ENCODE measurements at regions not wholly inside any gene's neighbourhood (a gene's known extent, or its start where the extent isn't known, plus 50 kb on each side); places are given as distances from the start of the nearest gene placed in this dataset.
"Not testable (repeated sequence)": the region's sequence is repeated elsewhere in the genome, so short reads cannot be mapped to it uniquely, and the experiment has no call there.

- no peak overlapping the region for H3K4me3 Mint-ChIP-seq
- H3K36me3 Mint-ChIP-seq (ENCODE audit: low read depth), result no peaks in the 10 kb centered on the region
- no peak overlapping the region for H3K27ac Mint-ChIP-seq
- H3K27me3 Mint-ChIP-seq, result no peaks in the 10 kb centered on the region
- H3K27me3 ChIP-seq (ENCODE audit: control insufficient read depth in 1 of 2, insufficient read depth in 2 of 2, low read length in 2 of 2), result no peaks in the 10 kb centered on the region
- DNase-seq, result no peak
- H3K4me1 Mint-ChIP-seq (ENCODE audit: low read depth), result no peaks in the 10 kb centered on the region
- CTCF ChIA-PET, result no interaction called here
- H3K27ac ChIP-seq (ENCODE audit: low read depth in 1 of 2, low read length in 2 of 2), result no peak overlapping the region
- no peaks in the 10 kb centered on the region for H3K4me1 ChIP-seq (ENCODE audit: insufficient read depth, low read length)
- peaks cover 0 to 10% of the 10 kb centered on the region in 2 experiments for H3K9me3 ChIP-seq (ENCODE audit: control insufficient read depth in 1 of 2, insufficient read depth in 1 of 2, low read length in 2 of 2)
- ATAC-seq (ENCODE audit: poor library complexity), result no peak
- intact Hi-C loops (cut with DNase I, micrococcal nuclease), result no loop called here
- H3K9me3 Mint-ChIP-seq, result peaks cover 4% of the 10 kb centered on the region
- POLR2A ChIA-PET, result no interaction called here
- TF ChIP-seq CTCF (IDR thresholded peaks at IDR 0.05), result no peak
- no peak overlapping the region for H3K4me3 ChIP-seq (ENCODE audit: low read length)
- H3K36me3 ChIP-seq (ENCODE audit: insufficient read depth, low read length), result no peaks in the 10 kb centered on the region
These were observed 431.2 kb upstream of the GRAMD2B start for GRCh38 chr5:125992050-125992449.

- H3K4me3 ChIP-seq (ENCODE audit: low read length), result not testable (repeated sequence)
These were observed 423.8 kb upstream of the GRAMD2B start for GRCh38 chr5:125999271-126000030.

GRCh38 chr5:126000507-126000906, 422.7 kb upstream of the GRAMD2B start:
- Histone ChIP-seq H3K36me3 (ENCODE audit: insufficient read depth, low read length) (no peaks in the 10 kb centered on the region), H3K4me1 (ENCODE audit: insufficient read depth, low read length) (no peaks in the 10 kb centered on the region), H3K27me3 (ENCODE audit: control insufficient read depth in 1 of 2, insufficient read depth in 2 of 2, low read length in 2 of 2) (no peaks in the 10 kb centered on the region), H3K27ac (ENCODE audit: low read depth in 1 of 2, low read length in 2 of 2) (no peak overlapping the region), H3K9me3 (ENCODE audit: control insufficient read depth in 1 of 2, insufficient read depth in 1 of 2, low read length in 2 of 2) (peaks cover 0 to 9% of the 10 kb centered on the region in 2 experiments), H3K4me3 (ENCODE audit: low read length) (no peak overlapping the region)
- Mint-ChIP-seq H3K36me3 (ENCODE audit: low read depth) (no peaks in the 10 kb centered on the region), H3K27ac (no peak overlapping the region), H3K4me1 (ENCODE audit: low read depth) (no peaks in the 10 kb centered on the region), H3K9me3 (peaks cover 2% of the 10 kb centered on the region), H3K4me3 (no peak overlapping the region), H3K27me3 (no peaks in the 10 kb centered on the region)
- CTCF ChIA-PET, result no interaction called here
- intact Hi-C loops (cut with DNase I, micrococcal nuclease), result no loop called here
- POLR2A ChIA-PET, result no interaction called here
- no peak for ATAC-seq (ENCODE audit: poor library complexity)
- DNase-seq, result no peak
- TF ChIP-seq CTCF (IDR thresholded peaks at IDR 0.05), result no peak

More at GRCh38 chr5:125999271-126000030, 423.8 kb upstream of the GRAMD2B start:
- H3K4me3 Mint-ChIP-seq; CTCF ChIA-PET; H3K4me1 ChIP-seq (ENCODE audit: insufficient read depth, low read length); intact Hi-C loops (cut with DNase I, micrococcal nuclease); H3K9me3 ChIP-seq (ENCODE audit: control insufficient read depth in 1 of 2, insufficient read depth in 1 of 2, low read length in 2 of 2); H3K4me1 Mint-ChIP-seq (ENCODE audit: low read depth); H3K36me3 Mint-ChIP-seq (ENCODE audit: low read depth); H3K27ac Mint-ChIP-seq; H3K36me3 ChIP-seq (ENCODE audit: insufficient read depth, low read length); H3K9me3 Mint-ChIP-seq; H3K27me3 ChIP-seq (ENCODE audit: control insufficient read depth in 1 of 2, insufficient read depth in 2 of 2, low read length in 2 of 2); H3K27ac ChIP-seq (ENCODE audit: low read depth in 1 of 2, low read length in 2 of 2); ATAC-seq (ENCODE audit: poor library complexity); DNase-seq; POLR2A ChIA-PET; H3K27me3 Mint-ChIP-seq: not testable (repeated sequence)

Data from CD4-positive, alpha-beta T cell (primary cell).